Liver (tissue), 3 donors: ENCODE measurements at regions not wholly inside any gene's neighbourhood (a gene's known extent, or its start where the extent isn't known, plus 50 kb on each side); places are given as distances from the start of the nearest gene placed in this dataset.
"Not testable (repeated sequence)": the region's sequence is repeated elsewhere in the genome, so short reads cannot be mapped to it uniquely, and the experiment has no call there.

ENCODE experiments used
- EGR1 ChIP-seq, 2 donors: IDR thresholded peaks; 2 replicates each; pipeline ENCODE4 v1.6.1; 2016 to 2018; ENCODE audit warnings: antibody characterized with exemption in 2 of 2, low read depth in 2 of 2
- GABPA ChIP-seq, 2 donors: IDR thresholded peaks in 1 of 2; conservative IDR thresholded peaks in 1 of 2; 2 replicates each; pipeline ENCODE4 v1.6.1; 2016; ENCODE audit warnings: antibody characterized with exemption in 2 of 2, mild to moderate bottlenecking in 1 of 2, moderate library complexity in 1 of 2
- HNF4A ChIP-seq, 2 donors: conservative IDR thresholded peaks; 2 replicates each; pipeline ENCODE4 v1.6.1; 2016; ENCODE audit warnings: antibody characterized with exemption in 2 of 2, mild to moderate bottlenecking in 2 of 2
- MAX ChIP-seq: IDR thresholded peaks from 2 replicates; pipeline ENCODE4 v1.6.1; 2016; ENCODE audit warnings: antibody characterized with exemption
- NR2F2 ChIP-seq: IDR thresholded peaks from 2 replicates; pipeline ENCODE4 v1.6.1; 2016; ENCODE audit warnings: antibody characterized with exemption
- RAD21 ChIP-seq, 2 donors: IDR thresholded peaks; 2 replicates each; pipeline ENCODE4 v1.6.1; 2016; ENCODE audit warnings: antibody characterized with exemption in 2 of 2, mild to moderate bottlenecking in 2 of 2
- SP1 ChIP-seq: IDR thresholded peaks from 2 replicates; pipeline ENCODE4 v1.6.1; 2018; ENCODE audit warnings: antibody characterized with exemption, mild to moderate bottlenecking
- TAF1 ChIP-seq: conservative IDR thresholded peaks from 2 replicates; pipeline ENCODE4 v1.6.1; 2016; ENCODE audit warnings: antibody characterized with exemption, mild to moderate bottlenecking
- YY1 ChIP-seq: IDR thresholded peaks from 2 replicates; pipeline ENCODE4 v1.6.1; 2016; ENCODE audit warnings: antibody characterized with exemption, mild to moderate bottlenecking
- TF ChIP-seq, protein P1 (sequence below): fragments of 150-350 bp; IDR thresholded peaks from 2 replicates; pipeline ENCODE4 v1.5.1; 2017; ENCODE audit warnings: improper control_type of control experiment, low read depth, low read length; ENCODE audit not compliant: missing input control
- TF ChIP-seq, protein P2 (sequence below): IDR thresholded peaks from 2 replicates; pipeline ENCODE4 v1.6.1; 2016; ENCODE audit warnings: antibody characterized with exemption, mild to moderate bottlenecking
- TF ChIP-seq, protein P3 (sequence below): IDR thresholded peaks from 2 replicates; pipeline ENCODE4 v1.6.1; 2016; ENCODE audit warnings: antibody characterized with exemption
- donor health status: healthy.
- donor health status: healthy.

GRCh38 chr14:85352588-85352987, 177.4 kb upstream of the FLRT2 start:
- TF ChIP-seq, protein P1, sequence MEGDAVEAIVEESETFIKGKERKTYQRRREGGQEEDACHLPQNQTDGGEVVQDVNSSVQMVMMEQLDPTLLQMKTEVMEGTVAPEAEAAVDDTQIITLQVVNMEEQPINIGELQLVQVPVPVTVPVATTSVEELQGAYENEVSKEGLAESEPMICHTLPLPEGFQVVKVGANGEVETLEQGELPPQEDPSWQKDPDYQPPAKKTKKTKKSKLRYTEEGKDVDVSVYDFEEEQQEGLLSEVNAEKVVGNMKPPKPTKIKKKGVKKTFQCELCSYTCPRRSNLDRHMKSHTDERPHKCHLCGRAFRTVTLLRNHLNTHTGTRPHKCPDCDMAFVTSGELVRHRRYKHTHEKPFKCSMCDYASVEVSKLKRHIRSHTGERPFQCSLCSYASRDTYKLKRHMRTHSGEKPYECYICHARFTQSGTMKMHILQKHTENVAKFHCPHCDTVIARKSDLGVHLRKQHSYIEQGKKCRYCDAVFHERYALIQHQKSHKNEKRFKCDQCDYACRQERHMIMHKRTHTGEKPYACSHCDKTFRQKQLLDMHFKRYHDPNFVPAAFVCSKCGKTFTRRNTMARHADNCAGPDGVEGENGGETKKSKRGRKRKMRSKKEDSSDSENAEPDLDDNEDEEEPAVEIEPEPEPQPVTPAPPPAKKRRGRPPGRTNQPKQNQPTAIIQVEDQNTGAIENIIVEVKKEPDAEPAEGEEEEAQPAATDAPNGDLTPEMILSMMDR = not testable (repeated sequence)
- TF ChIP-seq, protein P2, sequence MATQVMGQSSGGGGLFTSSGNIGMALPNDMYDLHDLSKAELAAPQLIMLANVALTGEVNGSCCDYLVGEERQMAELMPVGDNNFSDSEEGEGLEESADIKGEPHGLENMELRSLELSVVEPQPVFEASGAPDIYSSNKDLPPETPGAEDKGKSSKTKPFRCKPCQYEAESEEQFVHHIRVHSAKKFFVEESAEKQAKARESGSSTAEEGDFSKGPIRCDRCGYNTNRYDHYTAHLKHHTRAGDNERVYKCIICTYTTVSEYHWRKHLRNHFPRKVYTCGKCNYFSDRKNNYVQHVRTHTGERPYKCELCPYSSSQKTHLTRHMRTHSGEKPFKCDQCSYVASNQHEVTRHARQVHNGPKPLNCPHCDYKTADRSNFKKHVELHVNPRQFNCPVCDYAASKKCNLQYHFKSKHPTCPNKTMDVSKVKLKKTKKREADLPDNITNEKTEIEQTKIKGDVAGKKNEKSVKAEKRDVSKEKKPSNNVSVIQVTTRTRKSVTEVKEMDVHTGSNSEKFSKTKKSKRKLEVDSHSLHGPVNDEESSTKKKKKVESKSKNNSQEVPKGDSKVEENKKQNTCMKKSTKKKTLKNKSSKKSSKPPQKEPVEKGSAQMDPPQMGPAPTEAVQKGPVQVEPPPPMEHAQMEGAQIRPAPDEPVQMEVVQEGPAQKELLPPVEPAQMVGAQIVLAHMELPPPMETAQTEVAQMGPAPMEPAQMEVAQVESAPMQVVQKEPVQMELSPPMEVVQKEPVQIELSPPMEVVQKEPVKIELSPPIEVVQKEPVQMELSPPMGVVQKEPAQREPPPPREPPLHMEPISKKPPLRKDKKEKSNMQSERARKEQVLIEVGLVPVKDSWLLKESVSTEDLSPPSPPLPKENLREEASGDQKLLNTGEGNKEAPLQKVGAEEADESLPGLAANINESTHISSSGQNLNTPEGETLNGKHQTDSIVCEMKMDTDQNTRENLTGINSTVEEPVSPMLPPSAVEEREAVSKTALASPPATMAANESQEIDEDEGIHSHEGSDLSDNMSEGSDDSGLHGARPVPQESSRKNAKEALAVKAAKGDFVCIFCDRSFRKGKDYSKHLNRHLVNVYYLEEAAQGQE = not testable (repeated sequence)
- TF ChIP-seq GABPA (IDR thresholded peaks at IDR 0.05 in 1 of 2, conservative IDR thresholded peaks at IDR 0.05 in 1 of 2); YY1; EGR1 (IDR thresholded peaks at IDR 0.05; ENCODE audit: low read depth in 2 of 2); HNF4A (conservative IDR thresholded peaks at IDR 0.05); TAF1; SP1; RAD21 (IDR thresholded peaks at IDR 0.05); MAX; NR2F2: not testable (repeated sequence)
- TF ChIP-seq, protein P3, sequence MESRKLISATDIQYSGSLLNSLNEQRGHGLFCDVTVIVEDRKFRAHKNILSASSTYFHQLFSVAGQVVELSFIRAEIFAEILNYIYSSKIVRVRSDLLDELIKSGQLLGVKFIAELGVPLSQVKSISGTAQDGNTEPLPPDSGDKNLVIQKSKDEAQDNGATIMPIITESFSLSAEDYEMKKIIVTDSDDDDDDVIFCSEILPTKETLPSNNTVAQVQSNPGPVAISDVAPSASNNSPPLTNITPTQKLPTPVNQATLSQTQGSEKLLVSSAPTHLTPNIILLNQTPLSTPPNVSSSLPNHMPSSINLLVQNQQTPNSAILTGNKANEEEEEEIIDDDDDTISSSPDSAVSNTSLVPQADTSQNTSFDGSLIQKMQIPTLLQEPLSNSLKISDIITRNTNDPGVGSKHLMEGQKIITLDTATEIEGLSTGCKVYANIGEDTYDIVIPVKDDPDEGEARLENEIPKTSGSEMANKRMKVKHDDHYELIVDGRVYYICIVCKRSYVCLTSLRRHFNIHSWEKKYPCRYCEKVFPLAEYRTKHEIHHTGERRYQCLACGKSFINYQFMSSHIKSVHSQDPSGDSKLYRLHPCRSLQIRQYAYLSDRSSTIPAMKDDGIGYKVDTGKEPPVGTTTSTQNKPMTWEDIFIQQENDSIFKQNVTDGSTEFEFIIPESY = not testable (repeated sequence)
